HG03439 (cell line): ENCODE measurements at regions not wholly inside any gene's neighbourhood (a gene's known extent, or its start where the extent isn't known, plus 50 kb on each side); places are given as distances from the start of the nearest gene placed in this dataset.

Experiments
- ATAC-seq: cut with Tn5 transposase; IDR thresholded peaks from one replicate; pipeline ENCODE4 v1.9.1; 2021; ENCODE audit warnings: mild to moderate bottlenecking, moderate library complexity; ENCODE audit not compliant: unreplicated experiment

GRCh38 chr18:47550611-47551010 is 299.2 kb upstream of the SKOR2 start:
- ATAC-seq, result no peak

GRCh38 chr18:47549021-47549540 is 297.6 kb upstream of the SKOR2 start:
- ATAC-seq, result no peak

DNA sequence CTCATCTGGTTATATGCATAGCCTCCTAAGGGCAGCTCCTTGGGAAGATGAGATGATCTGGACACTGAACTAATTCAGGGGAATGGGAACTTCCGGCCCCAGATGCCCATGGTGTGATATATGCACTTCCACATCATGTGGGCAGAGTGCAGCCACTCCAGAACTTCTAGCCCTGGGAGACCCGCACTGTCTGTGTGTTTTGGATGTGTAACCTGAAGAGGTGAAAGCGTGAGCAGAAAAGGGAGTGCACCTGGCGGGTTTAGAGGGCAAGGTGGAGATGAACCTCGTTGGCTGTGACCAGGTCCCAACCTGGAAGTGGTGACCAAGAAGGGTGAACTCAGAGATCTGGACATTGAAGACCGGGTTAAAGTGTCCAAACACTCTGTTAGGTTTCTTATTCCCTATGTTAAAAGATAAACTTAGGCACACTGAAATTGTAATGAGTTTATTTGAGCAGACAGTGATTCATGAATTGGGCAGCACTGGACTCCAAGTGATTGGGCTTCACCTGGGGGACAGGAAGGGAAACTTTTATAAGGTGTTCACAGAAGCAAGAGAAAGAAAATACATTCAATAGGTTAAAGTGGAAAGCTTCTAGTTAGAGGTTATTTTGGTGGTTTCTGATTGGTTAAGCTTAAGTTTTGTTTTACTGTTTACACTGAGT is 296.2 kb upstream of the SKOR2 start:
- no peak for ATAC-seq

DNA sequence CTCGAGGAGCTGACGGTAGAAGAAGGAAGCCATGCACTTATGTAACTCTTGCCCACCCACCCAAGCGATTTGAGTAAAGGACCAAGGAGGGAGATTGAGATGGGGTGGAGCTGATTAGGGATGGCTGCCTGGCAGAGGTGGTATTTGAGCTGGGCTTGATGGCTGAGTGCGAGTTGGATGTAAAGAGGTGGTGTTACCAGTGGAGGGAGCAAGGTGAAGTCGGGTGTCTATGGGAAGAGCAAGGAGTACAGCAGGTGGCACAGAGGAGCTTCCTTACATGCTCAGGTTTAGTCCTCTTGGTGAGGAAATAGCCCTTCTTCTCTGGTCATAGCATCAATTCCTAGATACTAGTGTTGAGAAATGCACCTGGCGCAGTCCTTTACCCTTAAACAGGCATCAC is 294.2 kb upstream of the SKOR2 start:
- no peak for ATAC-seq

DNA sequence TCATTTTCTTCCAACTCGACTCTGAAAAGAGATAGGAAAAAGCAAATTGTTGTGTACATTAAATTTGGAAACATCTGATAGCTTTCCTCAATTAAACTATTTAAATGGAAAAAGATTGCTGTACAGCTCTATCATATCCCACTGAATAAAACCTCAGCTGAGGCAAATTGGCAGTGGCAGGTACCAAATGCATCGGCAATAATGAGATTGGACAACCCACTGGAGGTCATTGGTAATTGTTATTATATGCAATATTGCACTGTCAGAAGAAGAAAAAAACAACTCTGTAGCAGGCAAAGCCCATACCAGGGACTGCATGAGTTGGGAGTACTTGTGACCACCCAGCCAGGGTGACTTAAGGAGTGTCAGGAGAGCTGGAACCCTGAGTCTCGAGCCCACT is 291.6 kb upstream of the SKOR2 start:
- ATAC-seq, result no peak

DNA sequence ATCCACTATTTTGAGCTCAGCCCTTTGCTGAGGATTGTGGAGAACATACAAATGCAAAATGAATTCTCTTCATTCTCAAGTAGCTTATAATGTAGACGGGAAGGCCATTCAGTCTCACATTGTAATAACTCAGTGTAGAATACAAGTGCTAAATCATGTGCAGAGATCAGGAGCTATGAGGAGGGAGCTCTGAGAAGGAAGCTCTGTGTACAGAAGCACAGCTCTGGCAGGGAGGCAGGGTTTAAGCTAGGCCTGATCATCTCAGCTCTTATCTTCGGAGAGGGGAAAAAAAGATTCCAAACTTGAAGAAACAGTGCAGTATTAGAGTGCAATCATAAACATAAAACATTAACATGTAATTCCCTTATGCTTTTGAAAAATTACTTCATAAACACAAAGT is 291.1 kb upstream of the SKOR2 start:
- ATAC-seq, result no peak

DNA sequence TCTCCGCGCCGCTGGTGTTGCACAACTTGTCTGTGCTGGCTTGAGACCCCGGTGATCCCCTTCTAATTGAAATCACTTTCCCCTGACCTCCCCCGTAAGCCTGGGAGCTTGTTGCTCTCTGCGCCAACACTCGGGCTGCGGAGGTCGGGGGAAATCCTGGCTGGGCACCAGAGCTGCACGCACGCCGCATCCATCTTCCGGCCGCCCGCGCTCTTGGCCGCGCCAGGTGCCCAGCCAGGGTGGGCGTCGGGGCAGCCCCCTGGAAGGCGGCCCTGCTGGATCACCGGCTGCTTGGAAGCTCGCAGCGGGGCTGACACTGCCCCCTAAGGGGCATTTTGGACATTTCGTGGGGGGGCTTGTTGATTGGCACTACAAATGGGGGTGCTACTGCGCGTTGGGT is 280.3 kb upstream of the SKOR2 start:
- no peak for ATAC-seq

- no peak for ATAC-seq
Observed at GRCh38 chr18:47530695-47531094, 279.2 kb upstream of the SKOR2 start.

DNA sequence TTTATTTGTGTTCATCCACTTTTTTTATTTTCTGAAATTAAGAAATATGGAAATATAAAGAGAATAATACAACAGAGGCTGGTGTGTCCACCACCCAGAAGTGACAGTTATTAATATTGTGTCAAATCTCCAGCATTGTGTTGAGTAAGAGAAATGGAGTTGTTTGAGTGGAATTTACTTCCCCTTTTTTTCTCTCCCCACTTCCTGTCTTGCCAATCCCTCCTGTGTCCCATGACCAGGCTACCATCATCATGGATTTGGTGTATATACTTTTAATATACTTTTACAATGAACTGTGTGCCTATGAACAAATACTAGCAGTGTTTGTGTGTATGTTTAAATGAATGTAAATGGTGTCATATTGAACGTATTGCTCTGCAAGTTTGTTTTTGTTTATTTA is 276.9 kb upstream of the SKOR2 start:
- no peak for ATAC-seq

- ATAC-seq, result no peak
Observed at GRCh38 chr18:47526147-47526546, 274.7 kb upstream of the SKOR2 start.

- no peak for ATAC-seq
Observed at GRCh38 chr18:47522359-47522758, 270.9 kb upstream of the SKOR2 start.

- ATAC-seq, result no peak
Observed at GRCh38 chr18:47520263-47520662, 268.8 kb upstream of the SKOR2 start.

GRCh38 chr18:47519706-47520105 is 268.2 kb upstream of the SKOR2 start:
- no peak for ATAC-seq

GRCh38 chr18:47519277-47519676 is 267.8 kb upstream of the SKOR2 start:
- ATAC-seq, result no peak

- ATAC-seq, result no peak
Observed at GRCh38 chr18:47513614-47514013, 262.2 kb upstream of the SKOR2 start.

GRCh38 chr18:47512726-47513435 is 261.4 kb upstream of the SKOR2 start:
- no peak for ATAC-seq

DNA sequence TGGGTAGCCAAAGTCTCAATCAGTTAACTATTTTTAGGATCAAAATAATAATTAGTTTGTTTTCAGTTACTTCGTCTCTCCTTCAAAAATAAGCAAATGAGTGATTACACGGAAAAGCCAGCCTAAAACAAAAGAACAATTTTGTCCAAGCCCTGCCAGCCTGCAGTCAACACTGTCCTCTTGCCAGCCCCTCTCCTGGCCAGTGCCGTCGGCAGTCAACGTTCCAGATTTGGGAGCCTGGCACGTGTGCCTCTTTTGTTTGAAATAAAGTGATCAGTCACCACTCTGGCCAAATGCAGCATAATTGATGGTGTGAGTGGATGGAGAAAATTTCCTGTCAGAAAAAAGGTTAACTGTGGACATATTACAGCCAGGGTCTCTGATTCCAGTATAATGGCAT is 260.6 kb upstream of the SKOR2 start:
- ATAC-seq, result no peak

GRCh38 chr18:47510831-47511230 is 259.4 kb upstream of the SKOR2 start:
- ATAC-seq, result no peak

DNA sequence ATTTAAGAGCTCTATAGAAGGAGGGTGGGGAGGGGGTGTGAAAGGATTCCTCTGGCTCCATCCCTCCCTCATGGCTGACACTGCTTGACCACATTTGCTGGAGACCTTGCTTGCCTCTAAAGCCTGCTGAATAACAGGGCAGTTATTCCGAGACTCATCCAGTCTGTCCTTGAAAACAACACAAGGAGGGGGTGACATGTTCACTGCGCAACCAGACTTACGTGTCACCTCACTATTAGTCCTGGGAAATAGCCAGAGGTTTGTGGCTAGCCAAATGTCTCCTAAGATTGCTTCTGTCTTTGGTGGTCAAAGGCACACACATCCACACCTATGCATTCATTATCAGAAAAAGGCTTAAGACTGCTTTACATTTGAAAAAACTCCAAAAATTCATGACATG is 256.2 kb upstream of the SKOR2 start:
- ATAC-seq, result no peak

DNA sequence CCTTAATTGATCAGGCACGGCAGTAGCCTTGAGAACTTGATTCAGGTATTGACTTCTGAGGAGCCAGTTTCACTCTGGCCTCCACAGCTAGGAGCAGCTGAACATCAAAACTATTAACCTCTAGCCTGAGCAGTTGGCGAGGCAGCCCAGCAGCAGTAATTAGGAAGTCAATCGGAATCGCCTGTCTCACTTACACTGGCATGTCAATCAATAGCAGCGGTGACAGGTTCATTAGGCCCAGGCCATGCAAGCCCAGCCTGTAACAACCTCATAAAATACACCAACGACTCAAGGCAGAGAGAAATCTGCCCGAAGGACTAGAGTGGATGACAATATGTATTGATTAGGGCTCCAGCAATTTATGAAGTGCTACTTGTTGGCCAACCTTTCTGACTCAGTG is 255.4 kb upstream of the SKOR2 start:
- no peak for ATAC-seq

GRCh38 chr18:47501946-47502345 is 250.5 kb upstream of the SKOR2 start:
- no peak for ATAC-seq

GRCh38 chr18:47500930-47501329 is 249.5 kb upstream of the SKOR2 start:
- no peak for ATAC-seq

- no peak for ATAC-seq
Observed at GRCh38 chr18:47492691-47493090, 241.2 kb upstream of the SKOR2 start.
